Heart right ventricle (tissue), 16 donors: ENCODE measurements at regions not wholly inside any gene's neighbourhood (a gene's known extent, or its start where the extent isn't known, plus 50 kb on each side); places are given as distances from the start of the nearest gene placed in this dataset.

ENCODE experiments used
- ATAC-seq, 8 donors: fragments of 200-7000 bp; cut with Tn5 transposase; one replicate each; pipeline ENCODE4 v1.9.1; 2020; ENCODE audit warnings: mild to moderate bottlenecking in 8 of 8, moderate library complexity in 8 of 8, moderate number of reproducible peaks in 1 of 8
- DNase-seq, 2 donors: peaks; one replicate each; pipeline ENCODE4 v3.0.0-alpha.2; 2020
- H3K27ac ChIP-seq, 10 donors: fragments of 200-600 bp; sonication (generic) in 2 of 10; one replicate each; pipeline versions ENCODE4 v1.5.0 to v1.8.0; 2020 to 2022; ENCODE audit warnings: mild to moderate bottlenecking in 3 of 10
- H3K27me3 ChIP-seq, 7 donors: fragments of 200-600 bp; one replicate each; pipeline ENCODE4 v1.8.0; 2021 to 2022; ENCODE audit warnings: mild to moderate bottlenecking in 2 of 7
- H3K36me3 ChIP-seq, 9 donors: fragments of 200-600 bp; sonication (generic) in 1 of 9; one replicate each; pipeline versions ENCODE4 v1.5.0 to v1.8.0; 2020 to 2022; ENCODE audit warnings: mild to moderate bottlenecking in 2 of 9
- H3K4me1 ChIP-seq, 9 donors: fragments of 200-600 bp; sonication (generic) in 1 of 9; one replicate each; pipeline versions ENCODE4 v1.5.0 to v1.8.0; 2020 to 2022; ENCODE audit warnings: mild to moderate bottlenecking in 4 of 9
- H3K4me3 ChIP-seq, 10 donors: fragments of 200-600 bp; sonication (generic) in 2 of 10; one replicate each; pipeline versions ENCODE4 v1.5.0 to v1.8.0; 2020 to 2022; ENCODE audit warnings: mild to moderate bottlenecking in 7 of 10, moderate library complexity in 2 of 10
- H3K9me3 ChIP-seq, 11 donors: fragments of 200-600 bp in 10 of 11; sonication (generic) in 2 of 11; one replicate each; pipeline versions ENCODE4 v1.5.0 to v1.8.0; 2013 to 2022; ENCODE audit warnings: mild to moderate bottlenecking in 2 of 11, control low read depth in 1 of 11, moderate library complexity in 1 of 11
- WGBS, 2 donors: extraction: QIAGEN DNeasy Blood & Tissue Kit; methylation state at CpG; one replicate each; pipeline ENCODE4 v1.1.7; 2013; ENCODE audit warnings: inconsistent platforms in 1 of 2; 5-methylcytosine and 5-hydroxymethylcytosine counted together
- intact Hi-C, 10 donors: fragments of 100-400 bp; cut with DNase I; formaldehyde crosslinking; loops; one replicate each; pipeline versions ENCODE4 v1.11.1 to v1.14.2; 2022
- TF ChIP-seq, protein P1 (sequence below), 9 donors: fragments of 200-600 bp; sonication (generic) in 2 of 9; IDR thresholded peaks; one replicate each; pipeline versions ENCODE4 v1.5.0 to v1.8.0; 2021 to 2022; ENCODE audit warnings: antibody characterized with exemption in 9 of 9, mild to moderate bottlenecking in 5 of 9, moderate library complexity in 1 of 9
- donor health status: Arrhythmogenic right ventricular cardiomyopathy.
- donor health status: ischemic (EF 13 %, LVEDD 7.1; RV severe dilation, severe dysfunction).
- donor health status: healthy with polysubstance abuse.
- donor health status: DM: no; HTN: yes; CAD: no.
- donor health status: DM: no; HTN: no; CAD: no.
- donor health status: ischemic (EF 25% LVEDD 6.9; RV normal size, moderate dysfunction).
- donor health status: ischemic (EF 25% LVEDD 5.7; RV mildly dilated, moderate dysfunction).
- donor health status: healthy.
- donor health status: DM: yes; HTN: yes; CAD: no.
- donor health status: Ischemic cardiomyopathy.
- donor health status: ischemic (EF 35%, LVEDD 5.7; RV mildly dilated, moderate dysfunction).
- donor health status: nonischemic (EF 11% LVEDD 7.7; RV severe dilation, severe dysfunction).
- donor health status: DM: yes; HTN: yes; CAD: no.
- donor health status: PGD.
- donor health status: ischemic (EF 29% LVEDD 5.4; RV normal size, mild dysfunction).
- donor health status: nonischemic (EF 23%, LVEDD 6.1; RV moderate dilation, normal function).

- DNase-seq (no peak), ATAC-seq (no peak)
- intact Hi-C loops, result no loop called here
- Histone ChIP-seq H3K27ac (no peak overlapping the region), H3K36me3 (no peaks in the 10 kb centered on the region), H3K9me3 (no peaks in the 10 kb centered on the region), H3K4me3 (no peak overlapping the region), H3K4me1 (no peaks in the 10 kb centered on the region), H3K27me3 (no peaks in the 10 kb centered on the region)
- TF ChIP-seq, protein P1, sequence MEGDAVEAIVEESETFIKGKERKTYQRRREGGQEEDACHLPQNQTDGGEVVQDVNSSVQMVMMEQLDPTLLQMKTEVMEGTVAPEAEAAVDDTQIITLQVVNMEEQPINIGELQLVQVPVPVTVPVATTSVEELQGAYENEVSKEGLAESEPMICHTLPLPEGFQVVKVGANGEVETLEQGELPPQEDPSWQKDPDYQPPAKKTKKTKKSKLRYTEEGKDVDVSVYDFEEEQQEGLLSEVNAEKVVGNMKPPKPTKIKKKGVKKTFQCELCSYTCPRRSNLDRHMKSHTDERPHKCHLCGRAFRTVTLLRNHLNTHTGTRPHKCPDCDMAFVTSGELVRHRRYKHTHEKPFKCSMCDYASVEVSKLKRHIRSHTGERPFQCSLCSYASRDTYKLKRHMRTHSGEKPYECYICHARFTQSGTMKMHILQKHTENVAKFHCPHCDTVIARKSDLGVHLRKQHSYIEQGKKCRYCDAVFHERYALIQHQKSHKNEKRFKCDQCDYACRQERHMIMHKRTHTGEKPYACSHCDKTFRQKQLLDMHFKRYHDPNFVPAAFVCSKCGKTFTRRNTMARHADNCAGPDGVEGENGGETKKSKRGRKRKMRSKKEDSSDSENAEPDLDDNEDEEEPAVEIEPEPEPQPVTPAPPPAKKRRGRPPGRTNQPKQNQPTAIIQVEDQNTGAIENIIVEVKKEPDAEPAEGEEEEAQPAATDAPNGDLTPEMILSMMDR (IDR thresholded peaks at IDR 0.05), result no peak
- WGBS, 2 donors, result 84 to 90% methylated on average over 2 of the region's 2 CpGs
Observed at GRCh38 chr11:97237151-97237550, 847.3 kb downstream of the JRKL start.

DNA sequence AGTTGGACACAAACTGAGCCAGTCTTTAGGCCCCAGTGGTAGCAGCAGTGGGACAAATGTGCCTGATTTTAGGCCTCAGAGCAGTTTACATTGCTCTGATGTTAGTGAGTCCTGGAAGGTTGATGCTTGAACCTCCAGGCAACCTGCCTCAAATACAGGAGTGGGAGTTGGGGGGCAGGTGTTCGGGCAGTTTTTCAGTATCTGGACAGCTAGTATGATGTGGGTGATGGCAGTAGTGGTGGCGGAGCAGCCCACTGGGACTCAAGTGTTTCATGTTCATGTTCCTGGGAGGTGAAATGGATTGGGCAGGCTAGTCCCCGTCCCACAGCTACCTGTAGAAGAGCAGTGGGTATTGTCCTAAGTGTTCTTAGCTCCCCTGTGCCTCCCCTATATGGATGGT lies 857.8 kb downstream of the JRKL start:
- TF ChIP-seq, protein P1 (IDR thresholded peaks at IDR 0.05), result no peak
- no peak for DNase-seq
- Histone ChIP-seq H3K4me1 (no peaks in the 10 kb centered on the region), H3K27me3 (no peaks in the 10 kb centered on the region), H3K27ac (no peak overlapping the region), H3K9me3 (peaks cover 0 to 13% (median 7%) of the 10 kb centered on the region in 11 donors), H3K4me3 (no peak overlapping the region), H3K36me3 (no peaks in the 10 kb centered on the region)
- ATAC-seq, result no peak
- intact Hi-C loops, result no loop called here
- WGBS, 2 donors, result 86% methylated on average over 3 of the region's 3 CpGs

DNA sequence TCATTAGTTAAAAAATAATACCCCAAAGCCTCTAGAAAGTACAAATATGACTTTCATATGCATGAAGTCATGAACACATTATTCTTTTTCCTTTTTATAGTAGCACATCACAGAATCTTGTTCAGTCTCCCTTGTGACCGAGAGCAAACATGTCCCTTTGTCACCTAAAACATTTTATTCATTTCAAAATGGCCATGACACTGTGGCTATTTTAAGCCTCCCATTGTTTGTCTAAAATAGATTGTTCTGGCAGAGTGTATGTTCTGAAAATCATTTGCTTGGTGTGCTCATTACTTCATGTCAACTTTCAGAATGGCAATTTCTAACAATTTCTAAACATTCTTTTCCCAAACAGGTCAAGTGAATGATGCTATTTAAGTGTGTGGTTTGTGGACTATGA lies 865.0 kb downstream of the JRKL start:
- no peak overlapping the region for H3K4me3 ChIP-seq
- no peaks in the 10 kb centered on the region for H3K27me3 ChIP-seq
- TF ChIP-seq, protein P1 (IDR thresholded peaks at IDR 0.05), result no peak
- H3K27ac ChIP-seq, result peak overlapping the region in 5 of 10 donors; percentile 38 to 59 (median 52)
- ATAC-seq (peak in 5 of 8 donors; percentile 35 to 95 (median 86)), DNase-seq (no peak)
- no peaks in the 10 kb centered on the region for H3K36me3 ChIP-seq
- intact Hi-C loops, result no loop called here
- 17 to 25% methylated on average over 1 of the region's 1 CpG for WGBS, 2 donors
- H3K4me1 ChIP-seq, result peaks cover 0 to 14% (median 0%) of the 10 kb centered on the region in 9 donors
- H3K9me3 ChIP-seq, result peaks cover 0 to 4% (median 0%) of the 10 kb centered on the region in 11 donors

GRCh38 chr11:97259434-97259833 lies 869.6 kb downstream of the JRKL start:
- Histone ChIP-seq H3K27me3 (no peaks in the 10 kb centered on the region), H3K36me3 (no peaks in the 10 kb centered on the region), H3K4me3 (no peak overlapping the region), H3K9me3 (no peaks in the 10 kb centered on the region), H3K27ac (no peak overlapping the region), H3K4me1 (peaks cover 0 to 12% (median 0%) of the 10 kb centered on the region in 9 donors)
- TF ChIP-seq, protein P1 (IDR thresholded peaks at IDR 0.05), result no peak
- no peak for DNase-seq
- ATAC-seq, result no peak
- intact Hi-C loops, result no loop called here
- WGBS, 2 donors, result 90% methylated on average over 3 of the region's 3 CpGs
